GM19372 (cell line): ENCODE measurements at regions not wholly inside any gene's neighbourhood (a gene's known extent, or its start where the extent isn't known, plus 50 kb on each side); places are given as distances from the start of the nearest gene placed in this dataset.

Experiments
- ATAC-seq: cut with Tn5 transposase; IDR thresholded peaks from one replicate; pipeline ENCODE4 v1.9.1; 2021; ENCODE audit warnings: mild to moderate bottlenecking, low read depth, moderate library complexity; ENCODE audit not compliant: unreplicated experiment

- ATAC-seq: no peak
Observed at GRCh38 chr5:56291661-56292374, 58.7 kb upstream of the ANKRD55 start.

GRCh38 chr5:56291079-56291643 lies 58.0 kb upstream of the ANKRD55 start:
- no peak for ATAC-seq

GRCh38 chr5:56290378-56291078 lies 57.4 kb upstream of the ANKRD55 start:
- ATAC-seq: no peak

GRCh38 chr5:56289602-56289987 lies 56.5 kb upstream of the ANKRD55 start:
- ATAC-seq: no peak

GRCh38 chr5:56288873-56289601 lies 55.9 kb upstream of the ANKRD55 start:
- no peak for ATAC-seq

GRCh38 chr5:56286015-56286884 lies 53.1 kb upstream of the ANKRD55 start:
- ATAC-seq: no peak

- ATAC-seq: no peak
Observed at GRCh38 chr5:56282951-56283350, 49.8 kb upstream of the ANKRD55 start.
